NCI-H2107 (cell line): ENCODE measurements at regions not wholly inside any gene's neighbourhood (a gene's known extent, or its start where the extent isn't known, plus 50 kb on each side); places are given as distances from the start of the nearest gene placed in this dataset.

Experiments
- DNase-seq: peaks from one replicate; lab custom pipeline; 2025; lab: John Stamatoyannopoulos, UW

DNA sequence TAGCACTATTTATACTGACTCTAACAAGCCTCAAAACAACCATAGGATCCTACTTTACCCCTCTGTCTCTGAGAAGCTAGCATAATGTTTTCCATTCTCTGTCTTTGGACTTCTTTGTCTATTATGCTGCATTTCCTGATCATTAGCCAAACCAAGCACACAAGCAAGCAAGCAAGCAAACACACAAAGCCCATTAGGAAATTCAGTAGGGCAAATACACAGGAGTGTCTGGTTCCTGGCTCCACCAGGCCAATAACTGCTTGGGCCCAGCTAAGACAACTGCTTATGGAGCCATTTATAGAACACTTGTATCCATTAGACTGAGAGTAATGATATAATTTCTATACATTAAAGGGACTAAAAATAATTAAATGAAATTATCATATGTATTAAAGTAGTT lies 952.9 kb upstream of the EPHA7 start:
- no peak for DNase-seq

GRCh38 chr6:94367316-94367715 lies 948.0 kb upstream of the EPHA7 start:
- no peak for DNase-seq

- no peak for DNase-seq
Observed at GRCh38 chr6:94362061-94362864, 942.9 kb upstream of the EPHA7 start.

- DNase-seq = no peak
Observed at GRCh38 chr6:94361304-94362060, 942.1 kb upstream of the EPHA7 start.

GRCh38 chr6:94357381-94357980 lies 938.1 kb upstream of the EPHA7 start:
- no peak for DNase-seq

- no peak for DNase-seq
Observed at GRCh38 chr6:94350833-94351232, 931.5 kb upstream of the EPHA7 start.

- no peak for DNase-seq
Observed at GRCh38 chr6:94349227-94349626, 929.9 kb upstream of the EPHA7 start.

DNA sequence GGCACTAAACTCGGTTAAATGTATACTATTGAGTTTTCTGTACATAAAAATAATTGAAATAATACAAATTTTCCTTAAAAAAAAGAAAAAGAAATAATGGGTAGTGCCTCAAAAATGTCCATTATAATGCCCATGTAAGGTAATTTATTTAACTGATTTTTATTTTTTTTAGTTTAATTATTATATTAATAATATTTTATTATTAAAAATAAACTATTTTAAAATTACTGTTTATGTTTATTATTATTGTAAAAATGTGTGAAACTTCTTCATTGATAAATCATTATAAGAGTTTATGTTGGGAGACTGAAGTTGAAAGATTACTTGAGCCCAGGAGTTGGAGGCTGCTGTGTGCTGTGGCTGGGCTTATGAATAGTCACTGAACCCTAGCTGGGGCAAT lies 925.5 kb upstream of the EPHA7 start:
- DNase-seq = no peak

DNA sequence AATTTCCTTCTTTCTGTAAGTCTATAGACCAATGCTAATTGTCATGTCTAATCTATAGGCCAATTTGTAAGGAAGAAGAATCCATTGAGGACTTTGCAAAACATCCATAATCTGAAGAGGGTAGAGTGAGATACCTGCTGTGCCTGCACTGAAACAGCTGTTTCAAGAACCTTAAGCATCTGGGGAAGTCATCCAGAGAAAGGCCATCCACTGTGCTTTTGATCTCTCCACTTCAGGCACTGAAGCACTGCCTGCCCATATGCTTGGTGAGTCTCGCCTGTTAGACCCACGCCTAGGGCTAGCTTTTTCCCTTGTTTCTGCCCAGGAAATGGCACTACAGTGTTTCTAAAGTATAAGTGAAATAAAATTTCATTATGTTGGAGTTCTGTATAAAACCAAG lies 921.8 kb upstream of the EPHA7 start:
- no peak for DNase-seq

- no peak for DNase-seq
Observed at GRCh38 chr6:94323853-94324252, 904.5 kb upstream of the EPHA7 start.

- no peak for DNase-seq
Observed at GRCh38 chr6:94300424-94301144, 881.2 kb upstream of the EPHA7 start.

GRCh38 chr6:94289131-94289530 lies 869.8 kb upstream of the EPHA7 start:
- DNase-seq = no peak

GRCh38 chr6:94278146-94278545 lies 858.8 kb upstream of the EPHA7 start:
- no peak for DNase-seq

DNA sequence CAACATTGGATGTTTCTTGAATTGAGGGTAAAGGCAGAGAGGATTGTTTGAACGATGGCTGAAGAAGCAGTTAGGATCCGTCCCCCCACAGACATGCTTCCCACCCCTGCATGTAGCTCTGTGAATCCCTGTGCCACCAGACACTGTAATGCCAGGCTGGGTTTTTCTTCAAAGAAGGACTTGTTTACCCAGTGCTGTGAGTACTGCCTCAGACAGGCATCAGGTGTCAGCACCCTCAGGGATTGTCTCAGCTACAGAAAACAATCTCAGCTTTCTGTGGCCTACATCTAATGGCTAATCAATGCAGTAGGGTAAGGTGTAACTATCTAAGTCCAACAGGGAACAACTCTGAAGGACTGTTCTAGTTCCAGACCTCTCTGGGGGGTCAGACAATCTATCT lies 853.0 kb upstream of the EPHA7 start:
- peak; percentile 17 for DNase-seq

DNA sequence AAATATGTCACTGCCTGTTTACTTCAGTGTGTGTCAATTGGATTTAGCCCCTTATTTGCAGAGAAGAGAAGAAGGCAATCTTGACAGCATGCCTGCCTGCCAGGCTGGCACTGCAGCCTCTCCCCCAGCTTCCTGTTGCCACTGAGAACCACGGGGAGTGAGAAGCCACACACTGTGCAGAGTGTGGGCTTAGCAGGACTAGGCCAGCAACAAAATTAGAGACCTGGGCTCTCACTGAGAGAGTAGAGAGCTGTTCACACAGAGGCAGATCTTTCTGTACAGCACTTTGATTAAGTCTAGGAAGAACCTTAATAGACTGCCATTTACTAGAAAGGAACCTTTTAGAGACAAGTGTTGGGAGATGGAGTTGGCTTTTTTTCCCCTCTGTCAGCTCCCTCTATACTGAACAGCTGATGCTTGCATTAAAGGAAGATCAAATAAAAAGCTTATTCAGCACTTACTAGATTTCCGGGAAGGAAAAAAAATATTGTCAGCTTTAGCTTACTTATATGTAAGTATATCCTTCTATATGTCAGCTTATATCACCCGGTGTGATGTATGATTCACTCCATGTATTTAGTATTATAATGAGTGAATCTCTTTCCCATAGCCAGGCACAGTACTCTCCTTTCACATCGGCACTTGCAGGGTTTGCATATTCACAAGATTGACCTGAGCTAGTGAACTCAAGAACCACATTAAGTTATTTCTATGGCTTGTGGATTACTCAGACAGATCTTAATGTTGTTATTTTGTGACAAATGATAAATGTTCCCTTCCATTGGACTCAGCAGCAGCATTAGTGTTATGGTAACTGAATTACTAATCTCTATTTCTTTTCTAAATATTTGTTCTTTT lies 851.0 kb upstream of the EPHA7 start:
- peak; percentile 10 for DNase-seq

GRCh38 chr6:94269256-94269655 lies 849.9 kb upstream of the EPHA7 start:
- DNase-seq = no peak

DNA sequence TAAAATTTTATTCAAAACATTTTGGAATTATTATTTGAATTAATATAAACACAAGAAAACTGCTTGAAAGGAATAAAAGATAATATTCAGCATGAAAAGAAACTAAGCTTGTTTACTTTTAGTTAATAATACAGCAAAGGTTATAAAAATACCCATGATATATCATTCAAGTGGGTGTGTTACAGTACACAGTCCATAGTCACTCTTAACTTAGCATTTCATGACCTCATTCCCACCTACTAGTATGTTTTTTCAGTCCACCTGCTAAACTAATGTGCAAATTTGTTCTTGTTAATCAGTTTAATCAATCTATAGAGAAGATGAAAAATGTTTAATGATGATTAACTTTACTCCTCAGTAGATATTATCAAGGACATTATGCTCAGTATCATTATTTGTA lies 841.4 kb upstream of the EPHA7 start:
- no peak for DNase-seq

GRCh38 chr6:94254689-94255088 lies 835.3 kb upstream of the EPHA7 start:
- no peak for DNase-seq

GRCh38 chr6:94251878-94252277 lies 832.5 kb upstream of the EPHA7 start:
- DNase-seq = no peak

- no peak for DNase-seq
Observed at GRCh38 chr6:94245395-94245794, 826.0 kb upstream of the EPHA7 start.

DNA sequence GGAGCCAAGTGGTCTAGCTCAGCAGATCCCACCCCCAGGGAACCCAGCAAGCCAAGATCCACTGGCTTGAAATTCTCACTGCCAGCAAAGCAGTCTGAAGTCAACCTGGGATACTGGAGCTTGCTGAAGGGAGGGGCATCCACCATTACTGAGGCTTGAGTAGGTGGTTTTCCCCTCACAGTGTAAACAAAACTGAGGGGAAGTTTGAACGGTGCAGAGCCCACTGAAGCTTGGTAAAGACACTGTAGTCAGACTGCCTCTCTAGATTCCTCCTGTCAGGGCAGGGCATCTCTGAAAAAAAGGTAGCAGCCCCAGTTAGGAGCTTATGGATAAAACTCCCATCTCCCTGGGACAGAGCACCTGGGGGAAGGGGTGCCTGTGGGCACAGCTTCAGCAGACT lies 819.5 kb upstream of the EPHA7 start:
- DNase-seq = no peak

DNA sequence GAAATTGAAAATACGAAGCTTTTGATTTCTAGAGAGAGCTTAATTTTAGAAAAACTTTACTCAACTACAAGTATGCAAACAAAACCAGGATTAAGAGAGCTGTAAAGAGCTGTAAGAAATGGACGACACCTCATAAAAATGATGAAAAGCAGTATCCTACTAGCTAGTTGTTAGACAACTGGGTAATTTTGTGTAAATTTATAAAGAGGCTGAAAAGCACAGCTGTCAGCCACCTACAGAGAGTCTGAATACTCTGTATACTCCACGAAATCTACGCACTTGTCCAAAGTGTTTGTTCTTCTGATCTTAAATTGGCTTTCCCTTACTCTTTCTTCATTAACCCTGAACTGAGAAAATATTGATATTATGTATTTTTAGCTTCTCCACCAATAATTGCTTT lies 808.4 kb upstream of the EPHA7 start:
- DNase-seq = no peak
